Vagina (tissue), 2 donors: ENCODE measurements at regions not wholly inside any gene's neighbourhood (a gene's known extent, or its start where the extent isn't known, plus 50 kb on each side); places are given as distances from the start of the nearest gene placed in this dataset.

Experiments used
- DNase-seq, 2 donors: peaks; one replicate each; pipeline ENCODE4 v3.0.0-alpha.2; 2017; ENCODE audit errors: extremely low spot score in 2 of 2
- H3K27ac ChIP-seq: fragments of 200-600 bp; sonication (generic); one replicate; pipeline ENCODE4 v1.5.1; 2019
- H3K27me3 ChIP-seq: fragments of 200-600 bp; sonication (generic); one replicate; pipeline ENCODE4 v1.5.1; 2019
- H3K36me3 ChIP-seq, 2 donors: fragments of 200-600 bp; sonication (generic); one replicate each; pipeline ENCODE4 v1.5.1; 2017 to 2019
- H3K4me1 ChIP-seq: fragments of 200-600 bp; sonication (generic); one replicate; pipeline ENCODE4 v1.5.1; 2019
- H3K4me3 ChIP-seq, 2 donors: fragments of 200-600 bp; sonication (generic); 1 replicate in 1 of 2; 2 replicates in 1 of 2; pipeline ENCODE4 v1.5.1; 2016 to 2019
- H3K9me3 ChIP-seq: fragments of 200-600 bp; sonication (generic); one replicate; pipeline ENCODE4 v1.5.1; 2019
- POLR2A ChIP-seq, 2 donors: fragments of 450-650 bp; IDR thresholded peaks; one replicate each; pipeline ENCODE4 v1.6.1; 2017; ENCODE audit warnings: antibody characterized with exemption in 2 of 2, mild to moderate bottlenecking in 2 of 2, moderate library complexity in 2 of 2
- POLR2AphosphoS5 ChIP-seq, 2 donors: sonication (generic); formaldehyde crosslinking; IDR thresholded peaks; one replicate each; pipeline ENCODE4 v1.9.0; 2017; ENCODE audit warnings: antibody characterized with exemption in 2 of 2, mild to moderate bottlenecking in 2 of 2, low read depth in 1 of 2; ENCODE audit not compliant: insufficient read depth in 1 of 2
- intact Hi-C: fragments of 100-400 bp; cut with DNase I; formaldehyde crosslinking; loops from one replicate; pipeline ENCODE4 v1.15.1; 2023
- TF ChIP-seq, protein P1 (sequence below), 3 experiments: fragments of 450-650 bp in 2 of 3; fragments of 200-600 bp in 1 of 3; sonication (generic) in 1 of 3; IDR thresholded peaks; one replicate each; pipeline ENCODE4 v1.5.1; 2017 to 2019; ENCODE audit warnings: antibody characterized with exemption in 3 of 3, mild to moderate bottlenecking in 2 of 3, moderate library complexity in 2 of 3

DNA sequence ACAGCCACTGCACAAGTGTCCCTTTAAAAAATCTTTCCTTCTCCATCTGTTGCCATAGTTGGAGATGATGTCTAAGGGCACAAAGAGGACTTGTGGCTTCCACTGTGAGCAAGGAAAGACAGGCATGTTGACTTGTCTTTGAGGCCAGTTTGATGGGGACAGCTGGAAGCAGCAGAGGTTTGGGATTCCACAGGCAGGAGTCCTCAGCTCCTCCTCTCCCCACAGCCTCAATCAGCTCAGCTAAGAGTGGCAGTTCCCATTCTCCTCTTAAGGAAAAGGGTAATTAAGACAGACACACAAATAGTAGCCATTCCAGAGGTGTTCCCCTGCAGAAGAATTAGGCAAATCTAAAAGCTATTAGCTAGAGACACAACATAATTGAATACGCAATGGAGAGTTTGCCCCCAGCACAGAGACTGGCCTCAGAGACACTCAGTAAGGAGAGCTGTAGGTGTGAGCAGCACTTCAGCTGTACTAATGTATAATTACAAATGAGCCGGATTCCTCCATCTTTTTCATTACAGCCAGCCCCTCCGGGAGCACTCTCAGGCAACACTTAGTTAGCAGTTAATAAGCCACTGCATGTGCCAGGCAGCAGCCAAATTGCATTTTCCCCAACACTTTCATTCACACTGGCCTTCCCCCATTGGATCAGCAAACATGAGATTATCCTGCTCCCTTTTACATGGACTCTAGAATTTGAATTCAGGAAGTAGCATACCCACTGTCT is 434.0 kb downstream of the FOXO1 start:
- no peaks in the 10 kb centered on the region for H3K9me3 ChIP-seq
- intact Hi-C loops: loop anchor here (10.0 kb wide), 1 partner anchor 432 kb away; the partner anchor contains the start of gene FOXO1
- no peak for DNase-seq
- no peaks in the 10 kb centered on the region for H3K36me3 ChIP-seq
- H3K27me3 ChIP-seq: no peaks in the 10 kb centered on the region
- H3K4me1 ChIP-seq: peaks cover 64% of the 10 kb centered on the region
- H3K4me3 ChIP-seq: no peak overlapping the region
- peak overlapping the region; percentile 65 for H3K27ac ChIP-seq
- no peak for TF ChIP-seq POLR2AphosphoS5 (IDR thresholded peaks at IDR 0.05; ENCODE audit: insufficient read depth in 1 of 2, low read depth in 1 of 2)
- TF ChIP-seq POLR2A (IDR thresholded peaks at IDR 0.05): no peak
- TF ChIP-seq, protein P1, sequence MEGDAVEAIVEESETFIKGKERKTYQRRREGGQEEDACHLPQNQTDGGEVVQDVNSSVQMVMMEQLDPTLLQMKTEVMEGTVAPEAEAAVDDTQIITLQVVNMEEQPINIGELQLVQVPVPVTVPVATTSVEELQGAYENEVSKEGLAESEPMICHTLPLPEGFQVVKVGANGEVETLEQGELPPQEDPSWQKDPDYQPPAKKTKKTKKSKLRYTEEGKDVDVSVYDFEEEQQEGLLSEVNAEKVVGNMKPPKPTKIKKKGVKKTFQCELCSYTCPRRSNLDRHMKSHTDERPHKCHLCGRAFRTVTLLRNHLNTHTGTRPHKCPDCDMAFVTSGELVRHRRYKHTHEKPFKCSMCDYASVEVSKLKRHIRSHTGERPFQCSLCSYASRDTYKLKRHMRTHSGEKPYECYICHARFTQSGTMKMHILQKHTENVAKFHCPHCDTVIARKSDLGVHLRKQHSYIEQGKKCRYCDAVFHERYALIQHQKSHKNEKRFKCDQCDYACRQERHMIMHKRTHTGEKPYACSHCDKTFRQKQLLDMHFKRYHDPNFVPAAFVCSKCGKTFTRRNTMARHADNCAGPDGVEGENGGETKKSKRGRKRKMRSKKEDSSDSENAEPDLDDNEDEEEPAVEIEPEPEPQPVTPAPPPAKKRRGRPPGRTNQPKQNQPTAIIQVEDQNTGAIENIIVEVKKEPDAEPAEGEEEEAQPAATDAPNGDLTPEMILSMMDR (IDR thresholded peaks at IDR 0.05): no peak

- intact Hi-C loops: loop anchor here (10.0 kb wide), 1 partner anchor 431 kb away; the partner anchor contains the start of gene FOXO1
Observed at GRCh38 chr13:40233731-40234195, 432.7 kb downstream of the FOXO1 start.

DNA sequence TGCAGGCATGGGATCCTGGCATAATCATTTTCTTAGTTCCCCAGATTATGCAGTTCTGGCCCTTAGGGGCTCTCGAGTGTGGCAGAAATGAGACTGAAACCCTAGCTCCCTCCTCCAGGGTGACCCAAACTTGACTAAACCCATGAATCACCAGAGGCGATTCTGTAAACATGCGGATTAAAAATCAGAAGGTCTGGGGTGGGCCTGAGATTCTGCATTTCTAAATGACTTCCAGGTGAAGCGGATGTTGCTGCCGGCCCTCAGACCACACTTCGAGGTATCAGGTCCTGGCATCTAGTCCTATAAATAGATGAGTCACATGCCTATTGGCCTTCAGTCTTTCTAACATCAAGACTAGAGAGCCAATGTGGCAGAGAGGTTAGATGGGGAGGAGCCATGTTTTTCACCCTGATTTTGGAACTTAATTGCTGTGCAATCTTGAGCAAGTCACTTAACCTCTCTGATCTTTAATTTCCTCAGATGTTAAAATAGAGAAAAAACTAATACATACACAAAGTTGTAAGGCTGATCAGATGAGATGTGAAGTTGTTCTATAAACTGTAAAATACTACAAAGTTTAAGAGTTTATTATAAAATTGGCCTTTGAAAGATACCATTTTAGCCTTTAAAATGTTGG is 431.2 kb downstream of the FOXO1 start:
- peak overlapping the region; percentile 87 for H3K27ac ChIP-seq
- H3K9me3 ChIP-seq: no peaks in the 10 kb centered on the region
- TF ChIP-seq POLR2AphosphoS5 (IDR thresholded peaks at IDR 0.05; ENCODE audit: insufficient read depth in 1 of 2, low read depth in 1 of 2) (no peak), POLR2A (IDR thresholded peaks at IDR 0.05) (no peak)
- TF ChIP-seq, protein P1 (IDR thresholded peaks at IDR 0.05): no peak
- no peak overlapping the region for H3K4me3 ChIP-seq
- no peak for DNase-seq
- H3K36me3 ChIP-seq: no peaks in the 10 kb centered on the region
- peaks cover 75% of the 10 kb centered on the region for H3K4me1 ChIP-seq
- intact Hi-C loops: loop anchor here (10.0 kb wide), 1 partner anchor 430 kb away; the partner anchor contains the start of gene FOXO1
- no peaks in the 10 kb centered on the region for H3K27me3 ChIP-seq

More at GRCh38 chr13:40233731-40234195, 432.7 kb downstream of the FOXO1 start:
- H3K9me3 ChIP-seq: no peaks in the 10 kb centered on the region
- H3K4me1 ChIP-seq: peaks cover 75% of the 10 kb centered on the region
- TF ChIP-seq POLR2AphosphoS5 (IDR thresholded peaks at IDR 0.05; ENCODE audit: insufficient read depth in 1 of 2, low read depth in 1 of 2): peak; percentile 16 to 66
- TF ChIP-seq, protein P1 (IDR thresholded peaks at IDR 0.05): no peak
- DNase-seq: no peak
- H3K36me3 ChIP-seq: no peaks in the 10 kb centered on the region
- H3K4me3 ChIP-seq: no peak overlapping the region
- peak overlapping the region; percentile 87 for H3K27ac ChIP-seq
- H3K27me3 ChIP-seq: no peaks in the 10 kb centered on the region

DNA sequence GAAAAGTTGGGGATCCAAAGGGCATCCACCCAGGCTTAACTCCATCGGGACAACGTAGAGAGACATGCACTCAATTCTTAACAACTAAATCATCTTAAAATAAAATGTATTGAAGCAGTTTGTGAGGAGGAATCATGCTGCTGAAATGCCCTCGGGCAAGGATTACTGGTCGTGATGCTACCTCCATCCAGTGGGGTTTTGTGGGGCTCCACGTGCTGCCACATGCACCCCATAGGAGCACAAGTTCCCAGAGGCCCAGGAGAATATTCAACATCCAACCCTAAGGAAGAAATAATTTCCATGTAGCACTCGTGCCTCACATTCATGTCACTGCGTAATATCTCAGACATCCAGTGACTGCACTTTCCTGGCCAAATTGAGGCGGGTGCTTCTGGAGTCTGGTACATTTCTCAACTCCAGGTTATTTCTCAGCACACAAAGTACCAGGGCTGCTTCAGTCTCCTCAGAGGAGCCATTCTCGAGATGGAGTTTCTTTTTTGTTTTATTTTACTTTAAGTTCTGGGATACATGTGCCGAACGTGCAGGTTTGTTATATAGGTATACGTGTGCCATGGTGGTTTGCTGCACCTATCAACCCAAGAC is 429.8 kb downstream of the FOXO1 start:
- TF ChIP-seq POLR2AphosphoS5 (IDR thresholded peaks at IDR 0.05; ENCODE audit: insufficient read depth in 1 of 2, low read depth in 1 of 2): peak in 1 of 2 donors; percentile 77
- TF ChIP-seq POLR2A (IDR thresholded peaks at IDR 0.05): no peak
- TF ChIP-seq, protein P1 (IDR thresholded peaks at IDR 0.05): no peak
- peak in 1 of 2 donors; percentile 95 for DNase-seq
- intact Hi-C loops: loop anchor here (10.0 kb wide), 1 partner anchor 428 kb away; the partner anchor contains the start of gene FOXO1
- H3K4me1 ChIP-seq: peaks cover 68% of the 10 kb centered on the region
- peak overlapping the region in 1 of 2 donors; percentile 29 for H3K4me3 ChIP-seq
- H3K27me3 ChIP-seq: no peaks in the 10 kb centered on the region
- H3K27ac ChIP-seq: peak overlapping the region; percentile 87
- no peaks in the 10 kb centered on the region for H3K36me3 ChIP-seq
- H3K9me3 ChIP-seq: no peaks in the 10 kb centered on the region
